HG02571 (cell line): ENCODE measurements at regions not wholly inside any gene's neighbourhood (a gene's known extent, or its start where the extent isn't known, plus 50 kb on each side); places are given as distances from the start of the nearest gene placed in this dataset.
A peak's percentile ranks its signal among the peaks of the same experiment; 100 is the strongest.

Source experiments
- ATAC-seq: cut with Tn5 transposase; IDR thresholded peaks from one replicate; pipeline ENCODE4 v1.9.1; 2021; ENCODE audit warnings: mild to moderate bottlenecking, moderate library complexity; ENCODE audit not compliant: unreplicated experiment

- ATAC-seq: no peak
Observed at GRCh38 chr12:66838366-66838765, 159.5 kb upstream of the GRIP1 start.

GRCh38 chr12:66848967-66849366 lies 170.1 kb upstream of the GRIP1 start:
- no peak for ATAC-seq

DNA sequence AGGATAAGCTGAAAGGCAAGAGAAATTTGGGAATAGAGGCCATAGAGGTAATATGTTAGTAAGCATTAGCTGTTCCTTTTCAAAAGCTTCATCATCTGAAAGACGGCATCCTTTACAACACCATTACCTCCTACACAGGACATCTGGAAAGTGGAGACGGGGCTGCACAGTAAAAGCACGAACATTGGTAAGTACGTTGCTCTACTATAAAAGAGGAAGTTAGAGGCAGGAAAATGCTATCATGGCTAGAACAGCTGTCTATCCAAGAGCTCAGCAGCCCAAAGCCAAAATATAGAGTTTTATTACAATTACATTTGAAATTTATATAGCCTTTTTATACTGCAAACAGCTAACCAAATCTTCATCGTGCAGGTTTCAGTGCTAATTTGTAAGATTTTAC lies 172.3 kb upstream of the GRIP1 start:
- no peak for ATAC-seq

GRCh38 chr12:66852091-66852490 lies 173.2 kb upstream of the GRIP1 start:
- ATAC-seq: no peak

DNA sequence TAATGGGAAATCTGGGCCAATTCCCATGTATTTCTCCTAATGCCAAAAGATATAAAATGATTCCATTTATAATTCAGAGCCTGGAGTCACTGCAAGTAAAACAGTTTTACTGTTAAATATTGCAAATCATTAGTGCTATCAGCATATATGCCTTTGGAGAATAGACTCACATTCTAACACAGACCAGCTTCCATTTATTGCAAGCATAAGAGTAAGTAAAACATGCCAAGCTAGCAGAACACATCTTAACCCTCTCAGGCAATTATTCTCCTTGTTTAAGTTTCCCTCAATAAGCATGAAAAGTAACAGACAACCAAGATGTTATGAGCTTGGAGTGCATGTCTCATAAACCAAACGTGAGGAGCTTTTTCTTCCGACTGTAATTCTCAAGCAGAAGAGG lies 173.9 kb upstream of the GRIP1 start:
- ATAC-seq: no peak

DNA sequence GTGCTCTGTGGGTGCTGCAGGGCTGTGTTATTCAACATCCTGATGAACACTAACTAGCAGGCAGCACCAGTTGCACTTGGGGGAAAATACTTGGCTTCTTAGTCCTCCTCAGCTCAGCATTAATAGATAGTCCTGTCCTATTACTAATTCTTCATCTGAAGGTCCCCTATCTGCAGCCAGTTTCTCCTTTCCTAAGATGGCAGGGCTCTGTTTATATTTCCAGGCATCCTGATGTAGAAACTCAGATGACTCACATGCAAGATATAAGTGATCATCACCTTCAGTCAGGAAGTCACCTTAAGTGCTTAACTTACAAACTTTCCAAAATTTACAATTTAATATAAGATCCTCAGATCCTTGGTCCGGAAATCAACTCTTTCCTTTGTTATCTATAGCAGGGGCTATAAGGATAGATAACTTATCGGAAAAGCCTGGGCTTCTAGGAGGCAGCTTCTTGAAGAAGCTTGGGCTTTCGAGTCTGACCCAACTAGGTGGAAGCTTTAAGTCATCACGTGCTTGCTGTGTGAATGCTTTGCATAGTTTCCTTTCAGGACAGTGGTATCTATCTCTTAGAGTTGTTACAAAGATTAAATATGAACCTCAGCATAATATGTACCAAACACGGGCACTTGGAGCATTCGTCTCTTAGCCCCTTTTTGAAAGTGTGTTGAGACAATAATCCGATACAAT lies 181.0 kb upstream of the GRIP1 start:
- no peak for ATAC-seq

GRCh38 chr12:66860752-66861750 lies 182.2 kb upstream of the GRIP1 start:
- no peak for ATAC-seq

GRCh38 chr12:66862356-66862985 lies 183.6 kb upstream of the GRIP1 start:
- no peak for ATAC-seq

GRCh38 chr12:66863276-66863675 lies 184.4 kb upstream of the GRIP1 start:
- ATAC-seq: no peak

- no peak for ATAC-seq
Observed at GRCh38 chr12:66877925-66878324, 199.0 kb upstream of the GRIP1 start.

DNA sequence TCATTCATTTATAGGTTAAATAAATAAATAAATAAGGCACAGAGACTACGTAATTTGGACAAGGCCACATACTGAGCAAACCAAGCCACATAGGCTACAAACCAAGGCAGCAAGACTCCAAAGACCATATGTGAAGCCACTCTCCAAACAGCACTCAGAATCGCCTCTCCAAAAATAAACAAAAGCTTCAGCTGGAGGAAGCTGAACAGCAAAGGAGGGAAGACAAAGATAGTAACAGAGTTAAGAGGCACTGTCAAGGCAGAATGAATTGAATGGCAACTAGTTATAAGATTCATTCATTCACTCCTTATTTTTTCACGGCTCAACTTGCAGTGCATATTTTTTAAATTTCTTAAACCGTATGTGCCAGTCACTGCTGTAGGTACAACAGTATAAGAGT lies 200.5 kb upstream of the GRIP1 start:
- no peak for ATAC-seq

DNA sequence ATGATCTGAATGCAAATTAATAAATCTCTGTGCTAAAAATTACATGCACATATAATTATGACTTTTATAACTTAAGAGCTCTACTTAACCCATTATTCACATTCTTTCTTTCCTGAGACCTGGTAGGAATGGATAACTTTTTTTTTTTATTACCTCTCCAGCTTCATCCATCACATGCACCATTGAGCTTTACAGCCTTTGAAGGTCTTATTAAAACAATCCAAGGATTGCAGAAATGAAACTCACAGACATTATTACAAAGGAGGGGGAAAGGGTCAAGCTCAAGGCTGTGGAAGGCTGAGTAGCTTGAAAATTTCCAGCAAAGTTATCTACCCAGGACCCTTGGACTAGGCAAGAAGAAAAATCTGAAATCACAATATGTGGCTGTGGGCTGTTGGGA lies 202.5 kb upstream of the GRIP1 start:
- no peak for ATAC-seq

DNA sequence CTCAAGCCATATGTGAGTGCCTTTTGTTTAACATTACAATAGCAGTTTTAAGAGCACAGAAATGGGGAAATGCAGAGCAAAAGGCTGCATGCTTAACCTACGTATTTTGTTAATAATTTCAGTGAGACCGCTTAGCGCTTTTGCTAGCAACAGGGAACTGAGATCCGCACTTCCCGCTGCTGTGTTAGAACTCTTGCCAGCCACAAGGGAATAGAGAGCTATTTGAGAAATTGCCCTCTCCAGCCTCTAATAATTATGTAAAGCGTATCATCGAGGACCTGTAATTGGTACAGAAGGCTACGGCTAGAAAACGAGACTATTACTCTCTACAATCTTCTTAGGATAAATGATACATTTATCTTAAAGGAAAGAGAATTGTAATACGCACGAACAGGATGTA lies 205.2 kb upstream of the GRIP1 start:
- ATAC-seq: no peak

DNA sequence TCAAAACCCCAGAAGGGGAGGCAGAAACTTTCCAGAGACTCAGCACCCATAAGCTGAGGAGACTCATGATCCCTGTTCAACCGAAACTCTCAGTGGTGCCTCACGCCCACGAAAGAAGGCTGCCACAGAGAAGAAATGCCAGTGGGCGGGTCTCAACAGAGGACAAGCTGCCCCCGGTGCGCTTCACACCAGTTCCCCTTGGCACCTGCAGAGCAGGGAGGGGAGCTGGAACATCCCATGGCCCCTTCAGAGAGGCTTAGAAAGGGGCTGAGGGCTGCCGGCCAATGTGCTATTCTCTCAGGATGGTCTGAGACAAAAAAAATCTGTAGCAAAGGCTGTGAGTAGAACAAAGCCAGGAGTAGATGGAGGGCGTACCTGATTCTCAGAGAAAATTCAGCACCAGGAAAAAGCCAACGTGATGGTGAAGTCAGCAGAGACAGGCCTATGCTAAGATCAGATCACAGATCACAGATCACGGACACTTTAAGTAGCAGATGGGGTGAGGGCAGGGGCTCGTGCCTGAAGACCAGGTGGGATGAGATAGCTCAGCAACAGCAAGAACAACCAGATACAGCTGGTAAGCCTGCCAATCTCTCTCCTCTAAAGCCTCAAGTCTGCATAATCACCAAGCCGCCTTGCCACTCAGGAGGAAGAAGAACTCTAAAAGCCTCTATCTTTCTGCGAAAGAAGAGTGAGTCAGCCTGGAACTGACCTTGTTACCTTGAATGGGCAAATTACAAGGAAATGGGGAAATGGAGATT lies 206.4 kb upstream of the GRIP1 start:
- no peak for ATAC-seq

- no peak for ATAC-seq
Observed at GRCh38 chr12:66896797-66897196, 217.9 kb upstream of the GRIP1 start.

- ATAC-seq: no peak
Observed at GRCh38 chr12:66898700-66899469, 220.0 kb upstream of the GRIP1 start.

GRCh38 chr12:66899588-66899987 lies 220.7 kb upstream of the GRIP1 start:
- ATAC-seq: no peak

DNA sequence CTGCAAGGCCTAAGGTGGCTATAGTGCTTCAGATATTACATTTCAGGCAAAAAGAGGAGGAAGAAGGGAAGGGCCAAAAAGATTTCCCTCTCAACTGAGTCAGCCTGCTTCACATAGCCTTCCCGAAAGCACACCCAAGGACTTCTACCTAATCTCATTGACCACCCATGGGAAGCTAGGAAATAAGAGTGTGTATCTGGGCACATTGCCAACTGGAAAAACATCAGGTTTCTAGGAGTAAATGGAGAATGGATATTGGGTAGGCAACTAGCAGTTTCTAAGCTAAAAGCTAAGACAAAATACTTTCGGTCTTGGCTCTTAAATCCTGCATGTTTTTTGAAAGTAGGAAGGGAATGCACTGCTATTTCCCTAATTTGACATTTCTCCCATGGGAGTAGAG lies 221.7 kb upstream of the GRIP1 start:
- ATAC-seq: no peak

DNA sequence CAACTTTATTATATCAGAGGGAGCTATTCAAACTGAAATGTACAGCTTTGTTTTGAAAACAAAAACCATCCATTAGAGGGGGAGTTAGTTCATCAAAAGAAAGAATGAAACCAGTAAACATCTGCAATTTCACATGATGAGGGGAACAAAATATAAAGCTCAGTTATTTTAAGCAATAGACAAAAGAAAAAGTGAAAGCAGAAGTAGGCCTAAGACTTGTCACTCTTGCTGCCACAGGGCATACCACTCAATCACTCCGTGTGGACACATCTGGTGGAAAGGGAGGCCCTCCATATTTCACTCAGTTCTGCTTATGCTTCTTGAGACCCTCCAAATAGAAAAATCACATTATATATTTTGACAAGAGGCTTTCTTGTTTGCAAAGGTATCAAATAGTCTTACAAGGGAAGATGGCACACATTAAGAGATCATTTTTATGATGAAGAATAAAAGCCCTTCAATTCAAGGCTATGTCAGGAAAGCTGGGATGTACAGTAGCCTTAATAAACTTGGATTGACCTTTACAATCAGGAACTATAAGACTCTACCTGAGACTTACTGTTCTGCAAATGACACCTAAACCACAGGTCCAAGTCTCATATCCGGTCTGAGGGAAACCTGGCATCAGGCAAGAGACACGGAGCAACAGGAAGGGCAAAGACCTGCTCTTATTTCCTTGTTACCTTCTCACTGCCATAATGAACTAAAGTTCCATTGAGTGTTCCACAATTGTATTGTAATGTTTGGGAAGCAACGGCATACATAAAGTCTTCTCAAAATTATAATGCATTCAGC lies 222.5 kb upstream of the GRIP1 start:
- peak; percentile 93 for ATAC-seq
